ENCODE measurements at regions not wholly inside any gene's neighbourhood (a gene's known extent, or its start where the extent isn't known, plus 50 kb on each side); places are given as distances from the start of the nearest gene placed in this dataset.

- DNase-seq: no peak
Observed at GRCh38 chr19:29324717-29325116, 111.8 kb upstream of the UQCRFS1 start.

- DNase-seq: no peak
Observed at GRCh38 chr19:29325241-29325975, 112.5 kb upstream of the UQCRFS1 start.

GRCh38 chr19:29326351-29326750, 113.4 kb upstream of the UQCRFS1 start:
- no peak for DNase-seq

- DNase-seq: no peak
Observed at GRCh38 chr19:29326849-29327840, 114.2 kb upstream of the UQCRFS1 start.

- DNase-seq: no peak
Observed at GRCh38 chr19:29328586-29328985, 115.6 kb upstream of the UQCRFS1 start.

- no peak for DNase-seq
Observed at GRCh38 chr19:29329460-29330134, 116.6 kb upstream of the UQCRFS1 start.

- DNase-seq: no peak
Observed at GRCh38 chr19:29336425-29336824, 123.5 kb upstream of the UQCRFS1 start.

- DNase-seq: no peak
Observed at GRCh38 chr19:29337029-29337428, 124.1 kb upstream of the UQCRFS1 start.

GRCh38 chr19:29338480-29338879, 125.5 kb upstream of the UQCRFS1 start:
- DNase-seq: no peak

- DNase-seq: no peak
Observed at GRCh38 chr19:29342721-29343120, 129.8 kb upstream of the UQCRFS1 start.

GRCh38 chr19:29364224-29364726, 151.3 kb upstream of the UQCRFS1 start:
- DNase-seq: no peak

GRCh38 chr19:29364999-29365398, 152.0 kb upstream of the UQCRFS1 start:
- DNase-seq: no peak

GRCh38 chr19:29365836-29366417, 153.0 kb upstream of the UQCRFS1 start:
- DNase-seq: no peak

- DNase-seq: no peak
Observed at GRCh38 chr19:29366757-29367156, 153.8 kb upstream of the UQCRFS1 start.

- DNase-seq: no peak
Observed at GRCh38 chr19:29367791-29368222, 154.9 kb upstream of the UQCRFS1 start.

- no peak for DNase-seq
Observed at GRCh38 chr19:29370276-29370675, 155.5 kb upstream of the VSTM2B start.

GRCh38 chr19:29371251-29372090, 154.3 kb upstream of the VSTM2B start:
- DNase-seq: no peak

- no peak for DNase-seq
Observed at GRCh38 chr19:29372091-29372415, 153.7 kb upstream of the VSTM2B start.

- no peak for DNase-seq
Observed at GRCh38 chr19:29372461-29372860, 153.3 kb upstream of the VSTM2B start.

- DNase-seq: no peak
Observed at GRCh38 chr19:29372921-29373797, 152.6 kb upstream of the VSTM2B start.

Data from NCI-H748 treated with DMSO at 0.1 percent for 48 hours (cell line).